Activated CD4-positive, alpha-beta T cell treated with anti-CD3 and anti-CD28 coated beads, Interleukin-2, amount 50 U/mL, for 24 hours (primary cell): ENCODE measurements at regions not wholly inside any gene's neighbourhood (a gene's known extent, or its start where the extent isn't known, plus 50 kb on each side); places are given as distances from the start of the nearest gene placed in this dataset.

Source experiments
- DNase-seq, 2 donors: peaks; one replicate each; pipeline ENCODE4 v3.0.0-alpha.2; 2020; ENCODE audit warnings: low read depth in 1 of 2, low spot score in 1 of 2

- DNase-seq, result no peak
Observed at GRCh38 chr2:12199491-12200211, 453.2 kb downstream of the LPIN1 start.

- DNase-seq, result no peak
Observed at GRCh38 chr2:12201369-12201768, 454.9 kb downstream of the LPIN1 start.

- DNase-seq, result no peak
Observed at GRCh38 chr2:12202313-12203075, 456.1 kb downstream of the LPIN1 start.

- no peak for DNase-seq
Observed at GRCh38 chr2:12203528-12203927, 457.1 kb downstream of the LPIN1 start.

GRCh38 chr2:12205086-12205485, 458.7 kb downstream of the LPIN1 start:
- DNase-seq, result no peak

GRCh38 chr2:12207491-12207890, 461.1 kb downstream of the LPIN1 start:
- no peak for DNase-seq

- DNase-seq, result no peak
Observed at GRCh38 chr2:12210016-12210933, 463.8 kb downstream of the LPIN1 start.

- DNase-seq, result no peak
Observed at GRCh38 chr2:12211326-12212175, 465.1 kb downstream of the LPIN1 start.

GRCh38 chr2:12212841-12213597, 466.6 kb downstream of the LPIN1 start:
- DNase-seq, result no peak

- no peak for DNase-seq
Observed at GRCh38 chr2:12217175-12217574, 470.7 kb downstream of the LPIN1 start.

- DNase-seq, result no peak
Observed at GRCh38 chr2:12219761-12220160, 473.3 kb downstream of the LPIN1 start.

GRCh38 chr2:12221584-12221983, 475.2 kb downstream of the LPIN1 start:
- no peak for DNase-seq

- DNase-seq, result no peak
Observed at GRCh38 chr2:12222554-12222953, 476.1 kb downstream of the LPIN1 start.

- no peak for DNase-seq
Observed at GRCh38 chr2:12223732-12224131, 477.3 kb downstream of the LPIN1 start.

- DNase-seq, result no peak
Observed at GRCh38 chr2:12226653-12227052, 480.2 kb downstream of the LPIN1 start.

- no peak for DNase-seq
Observed at GRCh38 chr2:12227941-12228608, 481.6 kb downstream of the LPIN1 start.

- DNase-seq, result no peak
Observed at GRCh38 chr2:12231288-12231687, 484.9 kb downstream of the LPIN1 start.

GRCh38 chr2:12232876-12233275, 483.9 kb upstream of the TRIB2 start:
- DNase-seq, result no peak

- no peak for DNase-seq
Observed at GRCh38 chr2:12236136-12236844, 480.4 kb upstream of the TRIB2 start.
